ENCODE measurements at regions not wholly inside any gene's neighbourhood (a gene's known extent, or its start where the extent isn't known, plus 50 kb on each side); places are given as distances from the start of the nearest gene placed in this dataset.
"Not testable (repeated sequence)": the region's sequence is repeated elsewhere in the genome, so short reads cannot be mapped to it uniquely, and the experiment has no call there.

- 49% methylated on average over 1 of the region's 1 CpG for WGBS
- Histone ChIP-seq H3K36me3 (ENCODE audit: control insufficient read depth in 4 of 4, insufficient read depth in 3 of 4, low read depth in 1 of 4, low read length in 3 of 4) (no peaks in the 10 kb centered on the region), H3K4me3 (ENCODE audit: low read depth in 1 of 3, low read length in 3 of 3) (no peak overlapping the region), H3K9me3 (ENCODE audit: control insufficient read depth in 4 of 4, low read length in 3 of 4) (peaks cover 0 to 4% (median 2%) of the 10 kb centered on the region in 4 donors), H3K4me1 (ENCODE audit: control insufficient read depth in 4 of 4, insufficient read depth in 4 of 4, low read length in 3 of 4) (no peaks in the 10 kb centered on the region), H3K27me3 (ENCODE audit: control insufficient read depth in 4 of 4, insufficient read depth in 4 of 4, low read length in 3 of 4) (no peaks in the 10 kb centered on the region), H3K27ac (ENCODE audit: low read depth in 1 of 2, low read length in 2 of 2) (no peak overlapping the region), H3K9ac (ENCODE audit: low read depth in 1 of 2, low read length in 2 of 2) (no peak overlapping the region)
- no peak for DNase-seq (ENCODE audit: low spot score)
- TF ChIP-seq RAD21 (IDR thresholded peaks at IDR 0.05) = no peak
- TF ChIP-seq SP1 (IDR thresholded peaks at IDR 0.05) = no peak
- no peak for TF ChIP-seq NR2F2 (IDR thresholded peaks at IDR 0.05)
- TF ChIP-seq EGR1 (IDR thresholded peaks at IDR 0.05; ENCODE audit: low read depth in 2 of 2) = no peak
These were observed 1210.1 kb downstream of the DIAPH3 start for GRCh38 chr13:58953638-58954037.

DNA sequence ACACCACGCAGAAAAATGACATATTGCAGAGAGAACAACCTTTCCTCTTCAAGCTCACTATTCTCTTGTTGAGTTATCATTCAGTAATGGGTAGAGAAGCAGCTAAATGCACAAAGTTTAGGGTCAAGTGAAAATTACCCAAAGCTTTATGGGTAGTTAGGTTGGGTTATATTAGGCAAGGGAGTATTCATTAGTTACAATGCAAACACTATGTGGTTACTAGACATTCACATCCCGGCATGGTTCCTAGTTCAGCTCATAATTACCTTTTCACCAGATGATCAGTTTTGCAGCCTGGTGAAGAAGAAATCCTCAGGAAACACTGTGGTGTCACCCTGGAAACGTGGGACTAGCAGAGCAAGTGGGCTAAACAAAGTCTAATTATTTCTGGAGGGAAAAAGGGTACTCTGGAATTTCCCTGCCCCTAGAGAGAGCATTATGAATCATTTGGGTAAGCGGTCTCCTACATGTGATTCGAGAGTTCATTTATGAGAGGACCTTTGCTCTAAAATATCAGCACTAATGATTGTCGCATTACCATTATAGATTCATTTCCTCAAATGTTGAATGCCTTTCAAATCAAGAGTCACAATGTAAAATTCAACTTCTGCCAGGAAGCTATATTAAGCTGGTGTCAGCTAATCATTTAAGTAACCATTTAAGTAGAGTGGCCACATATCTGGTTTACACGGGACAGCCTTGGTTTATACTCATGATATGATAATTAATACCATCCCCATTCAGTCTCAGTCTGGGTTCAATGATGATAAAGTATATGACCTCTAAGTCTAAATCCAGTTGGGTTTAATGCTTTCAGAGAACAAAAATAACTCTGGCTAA, 1208.0 kb downstream of the DIAPH3 start:
- Histone ChIP-seq H3K4me1 (ENCODE audit: control insufficient read depth in 4 of 4, insufficient read depth in 4 of 4, low read length in 3 of 4) (no peaks in the 10 kb centered on the region), H3K9ac (ENCODE audit: low read depth in 1 of 2, low read length in 2 of 2) (no peak overlapping the region), H3K9me3 (ENCODE audit: control insufficient read depth in 4 of 4, low read length in 3 of 4) (no peaks in the 10 kb centered on the region), H3K4me3 (ENCODE audit: low read depth in 1 of 3, low read length in 3 of 3) (no peak overlapping the region), H3K27ac (ENCODE audit: low read depth in 1 of 2, low read length in 2 of 2) (no peak overlapping the region), H3K36me3 (ENCODE audit: control insufficient read depth in 4 of 4, insufficient read depth in 3 of 4, low read depth in 1 of 4, low read length in 3 of 4) (no peaks in the 10 kb centered on the region), H3K27me3 (ENCODE audit: control insufficient read depth in 4 of 4, insufficient read depth in 4 of 4, low read length in 3 of 4) (no peaks in the 10 kb centered on the region)
- TF ChIP-seq NR2F2 (IDR thresholded peaks at IDR 0.05) = no peak
- TF ChIP-seq TAF1 (conservative IDR thresholded peaks at IDR 0.05) = no peak
- no peak for TF ChIP-seq JUND (IDR thresholded peaks at IDR 0.05)
- no peak for TF ChIP-seq HNF4A (conservative IDR thresholded peaks at IDR 0.05)
- no peak for TF ChIP-seq YY1 (IDR thresholded peaks at IDR 0.05)
- TF ChIP-seq RAD21 (IDR thresholded peaks at IDR 0.05) = no peak
- no peak for TF ChIP-seq REST (IDR thresholded peaks at IDR 0.05)
- 77% methylated on average over 7 of the region's 7 CpGs for WGBS
- no peak for DNase-seq (ENCODE audit: low spot score)

DNA sequence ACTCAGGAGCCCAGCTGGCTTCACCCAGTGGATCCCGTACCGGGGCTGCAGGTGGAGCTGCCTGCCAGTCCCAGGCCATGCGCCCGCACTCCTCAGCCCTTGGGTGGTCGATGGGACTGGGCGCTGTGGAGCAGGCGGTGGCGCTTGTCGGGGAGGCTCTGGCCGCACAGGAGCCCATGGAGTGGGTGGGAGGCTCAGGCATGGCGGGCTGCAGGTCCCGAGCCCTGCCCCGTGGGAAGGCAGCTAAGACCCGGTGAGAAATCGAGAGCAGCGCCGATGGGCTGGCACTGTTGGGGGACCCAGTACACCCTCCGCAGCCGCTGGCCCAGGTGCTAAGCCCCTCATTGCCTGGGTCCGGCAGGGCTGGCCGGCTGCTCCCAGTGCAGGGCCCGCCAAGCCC, 1205.6 kb downstream of the DIAPH3 start:
- H3K27me3 ChIP-seq (ENCODE audit: control insufficient read depth in 4 of 4, insufficient read depth in 4 of 4, low read length in 3 of 4); H3K36me3 ChIP-seq (ENCODE audit: control insufficient read depth in 4 of 4, insufficient read depth in 3 of 4, low read depth in 1 of 4, low read length in 3 of 4); H3K4me1 ChIP-seq (ENCODE audit: control insufficient read depth in 4 of 4, insufficient read depth in 4 of 4, low read length in 3 of 4); H3K9me3 ChIP-seq (ENCODE audit: control insufficient read depth in 4 of 4, low read length in 3 of 4); H3K27ac ChIP-seq (ENCODE audit: low read depth in 1 of 2, low read length in 2 of 2); DNase-seq (ENCODE audit: low spot score); H3K9ac ChIP-seq (ENCODE audit: low read depth in 1 of 2, low read length in 2 of 2); H3K4me3 ChIP-seq (ENCODE audit: low read depth in 1 of 3, low read length in 3 of 3): not testable (repeated sequence)
- 96% methylated on average over 22 of the region's 22 CpGs for WGBS

- DNase-seq (ENCODE audit: low spot score) = no peak
- WGBS = 69% methylated on average over 2 of the region's 2 CpGs
- Histone ChIP-seq H3K27ac (ENCODE audit: low read depth in 1 of 2, low read length in 2 of 2) (no peak overlapping the region), H3K4me1 (ENCODE audit: control insufficient read depth in 4 of 4, insufficient read depth in 4 of 4, low read length in 3 of 4) (no peaks in the 10 kb centered on the region), H3K36me3 (ENCODE audit: control insufficient read depth in 4 of 4, insufficient read depth in 3 of 4, low read depth in 1 of 4, low read length in 3 of 4) (no peaks in the 10 kb centered on the region), H3K9me3 (ENCODE audit: control insufficient read depth in 4 of 4, low read length in 3 of 4) (no peaks in the 10 kb centered on the region), H3K27me3 (ENCODE audit: control insufficient read depth in 4 of 4, insufficient read depth in 4 of 4, low read length in 3 of 4) (no peaks in the 10 kb centered on the region), H3K4me3 (ENCODE audit: low read depth in 1 of 3, low read length in 3 of 3) (no peak overlapping the region), H3K9ac (ENCODE audit: low read depth in 1 of 2, low read length in 2 of 2) (no peak overlapping the region)
- TF ChIP-seq, protein P1, sequence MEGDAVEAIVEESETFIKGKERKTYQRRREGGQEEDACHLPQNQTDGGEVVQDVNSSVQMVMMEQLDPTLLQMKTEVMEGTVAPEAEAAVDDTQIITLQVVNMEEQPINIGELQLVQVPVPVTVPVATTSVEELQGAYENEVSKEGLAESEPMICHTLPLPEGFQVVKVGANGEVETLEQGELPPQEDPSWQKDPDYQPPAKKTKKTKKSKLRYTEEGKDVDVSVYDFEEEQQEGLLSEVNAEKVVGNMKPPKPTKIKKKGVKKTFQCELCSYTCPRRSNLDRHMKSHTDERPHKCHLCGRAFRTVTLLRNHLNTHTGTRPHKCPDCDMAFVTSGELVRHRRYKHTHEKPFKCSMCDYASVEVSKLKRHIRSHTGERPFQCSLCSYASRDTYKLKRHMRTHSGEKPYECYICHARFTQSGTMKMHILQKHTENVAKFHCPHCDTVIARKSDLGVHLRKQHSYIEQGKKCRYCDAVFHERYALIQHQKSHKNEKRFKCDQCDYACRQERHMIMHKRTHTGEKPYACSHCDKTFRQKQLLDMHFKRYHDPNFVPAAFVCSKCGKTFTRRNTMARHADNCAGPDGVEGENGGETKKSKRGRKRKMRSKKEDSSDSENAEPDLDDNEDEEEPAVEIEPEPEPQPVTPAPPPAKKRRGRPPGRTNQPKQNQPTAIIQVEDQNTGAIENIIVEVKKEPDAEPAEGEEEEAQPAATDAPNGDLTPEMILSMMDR (IDR thresholded peaks at IDR 0.05; ENCODE audit: low read depth, low read length, missing input control) = peak; percentile 13
- no peak for TF ChIP-seq HNF4G (IDR thresholded peaks at IDR 0.05)
- TF ChIP-seq RAD21 (IDR thresholded peaks at IDR 0.05) = peak; percentile 31 to 40
These were observed 1202.8 kb downstream of the DIAPH3 start for GRCh38 chr13:58960888-58961287.
